Endothelial cell of umbilical vein (primary cell): ENCODE measurements at regions not wholly inside any gene's neighbourhood (a gene's known extent, or its start where the extent isn't known, plus 50 kb on each side); places are given as distances from the start of the nearest gene placed in this dataset.

Source experiments
- BruUV-seq: library from RNA; stranded (reverse); fragments of 400-500 nt; replicated peaks from 2 replicates; lab custom pipeline; 2021; lab: Mats Ljungman, UMichigan
- CTCF ChIA-PET: fragments of 300-600, 350-600 bp; sonication (Branson Sonifier 250); formaldehyde crosslinking; loops from one replicate; lab custom pipeline; 2021; ENCODE audit warnings: antibody characterized with exemption, inconsistent platforms; lab: Charles Lee
- POLR2A ChIA-PET: fragments of 300-600, 350-600 bp; sonication (Branson Sonifier 250); formaldehyde crosslinking; loops from one replicate; lab custom pipeline; 2021; ENCODE audit warnings: antibody characterized with exemption, inconsistent platforms; lab: Charles Lee
- DNase-seq: peaks from one replicate; pipeline ENCODE4 v3.0.0-alpha.2; 2011; ENCODE audit warnings: low read depth, low spot score
- FAIRE-seq: peaks from 2 replicates; lab custom pipeline; 2011; peaks lifted over from hg19 to GRCh38; lab: Jason Lieb, UNC
- H2AFZ ChIP-seq: 2 replicates; pipeline ENCODE4 v1.6.0; 2012; ENCODE audit warnings: low read depth, low read length, control low read depth, inconsistent platforms
- H3K27ac ChIP-seq: 2 replicates; pipeline ENCODE4 v1.5.1; 2011; ENCODE audit warnings: low read depth, mild to moderate bottlenecking, control low read depth, low read length, moderate library complexity; ENCODE audit not compliant: insufficient read depth
- H3K27me3 ChIP-seq, 2 experiments: 2 replicates each; pipeline versions ENCODE4 v1.6.0 to v1.6.1; 2011; ENCODE audit warnings: low read length in 2 of 2, mixed read lengths in 1 of 2; ENCODE audit not compliant: control insufficient read depth in 2 of 2, insufficient read depth in 2 of 2
- H3K36me3 ChIP-seq, 2 experiments: 2 replicates in 1 of 2; 3 replicates in 1 of 2; pipeline ENCODE4 v1.5.1; 2011; ENCODE audit warnings: low read length in 2 of 2, mild to moderate bottlenecking in 1 of 2, moderate library complexity in 1 of 2; ENCODE audit not compliant: control insufficient read depth in 2 of 2, insufficient read depth in 2 of 2; ENCODE audit errors: extremely low read depth in 1 of 2
- H3K4me1 ChIP-seq: 3 replicates; pipeline ENCODE4 v1.5.1; 2011; ENCODE audit warnings: mild to moderate bottlenecking, low read length; ENCODE audit not compliant: control insufficient read depth, insufficient read depth; ENCODE audit errors: extremely low read depth
- H3K4me2 ChIP-seq: 2 replicates; pipeline ENCODE4 v1.6.1; 2011; ENCODE audit warnings: low read length, control low read depth, mixed read lengths; ENCODE audit not compliant: insufficient read depth
- H3K4me3 ChIP-seq, 3 experiments: fragments of 200-600 bp in 1 of 3; sonication (generic), shearing (Covaris generic) in 1 of 3; replicated peaks in 1 of 3; 2 replicates each; pipeline ENCODE4 v1.5.1; 2011 to 2016; ENCODE audit warnings: control low read depth in 3 of 3, low read length in 3 of 3, mild to moderate bottlenecking in 2 of 3, inconsistent platforms in 1 of 3, low read depth in 1 of 3, moderate library complexity in 1 of 3; ENCODE audit not compliant: insufficient read depth in 1 of 3
- H3K79me2 ChIP-seq: 2 replicates; pipeline ENCODE4 v1.6.0; 2012; ENCODE audit warnings: low read length, inconsistent platforms; ENCODE audit not compliant: control insufficient read depth, insufficient read depth
- H3K9ac ChIP-seq: replicated peaks from 2 replicates; pipeline ENCODE3; 2011; ENCODE audit warnings: low read length, control low read depth; ENCODE audit not compliant: insufficient read depth; ENCODE audit errors: extremely low read depth
- H3K9me1 ChIP-seq: replicated peaks from 3 replicates; pipeline ENCODE4 v1.6.0; 2011; ENCODE audit warnings: mild to moderate bottlenecking, low read length; ENCODE audit not compliant: control insufficient read depth, insufficient read depth; ENCODE audit errors: extremely low read depth
- H3K9me3 ChIP-seq: replicated peaks from 2 replicates; pipeline ENCODE4 v1.5.1; 2012; ENCODE audit warnings: low read length, inconsistent platforms; ENCODE audit not compliant: control insufficient read depth, insufficient read depth
- H4K20me1 ChIP-seq: replicated peaks from 2 replicates; pipeline ENCODE3; 2011; ENCODE audit warnings: mild to moderate bottlenecking, low read length; ENCODE audit not compliant: control insufficient read depth, insufficient read depth; ENCODE audit errors: extremely low read depth
- CTCF ChIP-seq, 2 donors: IDR thresholded peaks; 1 replicate in 1 of 2; 2 replicates in 1 of 2; pipeline ENCODE4 v1.5.1; 2011; ENCODE audit warnings: low read length in 2 of 2, mild to moderate bottlenecking in 2 of 2, moderate library complexity in 2 of 2, control low read depth in 1 of 2, inconsistent platforms in 1 of 2, low read depth in 1 of 2; ENCODE audit not compliant: insufficient read depth in 1 of 2; ENCODE audit errors: extremely low read depth in 1 of 2
- EZH2 ChIP-seq: IDR thresholded peaks from 2 replicates; pipeline ENCODE4 v1.6.1; 2012; ENCODE audit warnings: borderline replicate concordance, low read depth, mild to moderate bottlenecking, moderate library complexity, low read length, inconsistent platforms; ENCODE audit not compliant: severe bottlenecking
- FOS ChIP-seq: IDR thresholded peaks from 2 replicates; pipeline ENCODE4 v1.6.1; 2011; ENCODE audit warnings: mild to moderate bottlenecking, low read length, moderate library complexity, borderline replicate concordance; ENCODE audit not compliant: insufficient read depth
- GATA2 ChIP-seq: IDR thresholded peaks from 2 replicates; pipeline ENCODE4 v1.7.0; 2011; ENCODE audit warnings: low read depth, mild to moderate bottlenecking, moderate library complexity, mixed read lengths, low read length; ENCODE audit not compliant: insufficient read length, insufficient read depth
- JUN ChIP-seq: IDR thresholded peaks from 2 replicates; pipeline ENCODE4 v1.6.1; 2011; ENCODE audit warnings: borderline replicate concordance, low read depth; ENCODE audit not compliant: insufficient read length, insufficient read depth
- MYC ChIP-seq: IDR thresholded peaks from one replicate; pipeline ENCODE4 v1.6.1; 2011; ENCODE audit warnings: mild to moderate bottlenecking, low read depth, low read length
- POLR2A ChIP-seq: IDR thresholded peaks from 2 replicates; pipeline ENCODE4 v1.6.1; 2012; ENCODE audit warnings: low read depth, mild to moderate bottlenecking, control low read depth, low read length
- POLR2AphosphoS5 ChIP-seq: IDR thresholded peaks from 2 replicates; pipeline ENCODE4 v1.6.1; 2012; ENCODE audit warnings: low read depth, mild to moderate bottlenecking, control low read depth, low read length, moderate library complexity; ENCODE audit not compliant: insufficient read depth
- dilution Hi-C: fragments of 300-500 bp; cut with MboI; formaldehyde crosslinking; loops from one replicate; pipeline ENCODE4 v1.15.0; 2019; ENCODE audit warnings: low sequenced_read_pairs; ENCODE audit not compliant: extremely low pct_ligation_motif_present
- intact Hi-C: fragments of 100-400 bp; cut with micrococcal nuclease; formaldehyde crosslinking; loops from one replicate; pipeline ENCODE4 v1.10.0; 2022

DNA sequence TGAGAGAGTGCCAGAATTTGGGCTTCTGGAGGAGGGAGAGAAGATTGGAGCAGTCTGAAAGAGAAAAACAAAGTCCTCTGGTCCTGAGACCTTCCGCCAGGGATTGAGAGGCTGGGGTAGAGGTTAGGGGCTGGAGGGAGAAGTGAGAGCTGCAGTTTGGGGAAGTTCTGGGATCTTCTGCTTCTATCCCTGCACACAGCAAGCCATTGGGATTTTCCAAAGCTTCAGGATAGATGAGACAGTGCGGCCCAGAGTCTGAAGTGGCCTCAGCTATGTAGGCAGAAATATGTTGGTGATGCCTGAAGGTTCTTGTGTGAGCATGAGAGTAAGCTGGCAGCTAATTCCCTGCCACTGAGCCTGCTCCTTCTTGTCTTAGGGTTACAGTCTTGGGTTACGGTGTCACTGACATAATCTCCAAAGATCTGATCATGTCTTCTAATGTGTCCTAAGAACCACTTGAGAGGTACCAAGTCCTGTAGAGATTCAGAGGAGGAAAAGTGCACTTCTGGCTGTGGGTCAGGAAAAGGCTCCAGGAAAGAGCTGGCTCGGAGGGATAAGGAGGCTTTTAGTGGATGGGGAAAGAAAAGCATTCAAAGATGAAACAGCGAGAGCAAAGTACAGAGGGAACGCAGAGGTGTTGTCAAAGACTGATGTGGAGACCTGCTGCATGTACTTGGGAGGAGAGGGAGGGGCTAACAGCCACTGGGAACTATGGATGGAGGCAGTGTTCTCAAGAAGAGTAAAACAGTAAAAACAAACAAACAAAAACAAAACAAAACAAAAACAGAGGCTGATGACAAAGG is 131.1 kb upstream of the MYLIP start:
- Histone ChIP-seq H4K20me1 (no peaks in the 10 kb centered on the region), H3K36me3 (no peaks in the 10 kb centered on the region), H3K4me2 (peak overlapping the region; percentile 10), H3K9ac (no peak overlapping the region), H3K9me3 (no peaks in the 10 kb centered on the region), H3K27ac (no peak overlapping the region), H3K4me1 (peaks cover 33% of the 10 kb centered on the region), H3K9me1 (no peaks in the 10 kb centered on the region), H2AFZ (peak overlapping the region; percentile 36), H3K79me2 (no peaks in the 10 kb centered on the region), H3K27me3 (no peaks in the 10 kb centered on the region), H3K4me3 (no peak overlapping the region)
- ChIA-PET CTCF (interaction anchor here (1.2 to 1.7 kb wide), 4 partner anchors 8 to 306 kb away, joined by 3 to 4 read pairs (median 4); partner anchors contain the start of gene MYLIP), POLR2A (interaction anchor here (1.6 kb wide), 1 partner anchor 131 kb away, joined by 5 read pairs; the partner anchor contains the start of gene MYLIP)
- peak; percentile 52 for FAIRE-seq
- TF ChIP-seq JUN (no peak), GATA2 (peak; percentile 26), POLR2AphosphoS5 (no peak), MYC (no peak), POLR2A (no peak)
- no TSS peak for BruUV-seq
- dilution Hi-C loops (no loop called here), intact Hi-C loops (loop anchor here (1.0 to 5.0 kb wide), 3 partner anchors 75 to 131 kb away; partner anchors contain the start of gene MYLIP)
- DNase-seq = peak; percentile 80

- no peak overlapping the region for H3K27ac ChIP-seq
- H4K20me1 ChIP-seq = no peaks in the 10 kb centered on the region
- H3K4me1 ChIP-seq = peaks cover 33% of the 10 kb centered on the region
- H3K4me3 ChIP-seq = no peak overlapping the region
- no peak overlapping the region for H3K4me2 ChIP-seq
- no peaks in the 10 kb centered on the region for H3K27me3 ChIP-seq
- CTCF ChIA-PET = interaction anchor here (1.1 kb wide), 1 partner anchor 126 kb away, joined by 3 read pairs; no protein-coding TSS in a partner anchor
- H3K36me3 ChIP-seq = no peaks in the 10 kb centered on the region
- intact Hi-C loops = loop anchor here (5.0 kb wide), 1 partner anchor 104 kb away; no protein-coding TSS in a partner anchor
- dilution Hi-C loops = no loop called here
- FAIRE-seq = peak; percentile 67
- peak overlapping the region; percentile 9 for H2AFZ ChIP-seq
- no TSS peak for BruUV-seq
- no peaks in the 10 kb centered on the region for H3K79me2 ChIP-seq
- peak; percentile 60 for TF ChIP-seq FOS
- TF ChIP-seq CTCF (IDR thresholded peaks at IDR 0.05; ENCODE audit: extremely low read depth in 1 of 2, insufficient read depth in 1 of 2, low read depth in 1 of 2, low read length in 2 of 2) = no peak
- TF ChIP-seq MYC = no peak
- no peak for TF ChIP-seq EZH2
- TF ChIP-seq JUN = peak; percentile 31
- POLR2A ChIA-PET = interaction anchor here (0.7 kb wide), 1 partner anchor 133 kb away, joined by 3 read pairs; the partner anchor contains the start of gene MYLIP
- no peaks in the 10 kb centered on the region for H3K9me3 ChIP-seq
- no peaks in the 10 kb centered on the region for H3K9me1 ChIP-seq
- peak; percentile 48 for DNase-seq
- no peak overlapping the region for H3K9ac ChIP-seq
Measured at GRCh38 chr6:15996030-15996429, 132.9 kb upstream of the MYLIP start.
